Neural progenitor cell (in vitro differentiated cells): ENCODE measurements at regions not wholly inside any gene's neighbourhood (a gene's known extent, or its start where the extent isn't known, plus 50 kb on each side); places are given as distances from the start of the nearest gene placed in this dataset.

Experiments
- DNase-seq: peaks from one replicate; pipeline ENCODE4 v3.0.0-alpha.2; 2016; ENCODE audit warnings: low spot score
- H2AFZ ChIP-seq: fragments of 200-600 bp; sonication (generic); replicated peaks from 2 replicates; pipeline ENCODE4 v1.6.1; 2016; ENCODE audit warnings: antibody characterized with exemption
- H3F3A ChIP-seq: fragments of 200-600 bp; sonication (generic); 2 replicates; pipeline ENCODE4 v1.6.1; 2016; ENCODE audit warnings: antibody characterized with exemption, low read depth
- H3K27ac ChIP-seq: fragments of 200-600 bp; sonication (generic); 2 replicates; pipeline ENCODE4 v1.5.1; 2016; ENCODE audit warnings: mild to moderate bottlenecking
- H3K27me3 ChIP-seq: fragments of 200-600 bp; sonication (generic); 2 replicates; pipeline ENCODE4 v1.6.1; 2016; ENCODE audit warnings: mild to moderate bottlenecking, moderate library complexity
- H3K36me3 ChIP-seq: fragments of 200-600 bp; sonication (generic); 2 replicates; pipeline ENCODE4 v1.5.1; 2016
- H3K4me1 ChIP-seq: fragments of 200-600 bp; sonication (generic); 2 replicates; pipeline ENCODE4 v1.6.1; 2016; ENCODE audit warnings: mixed run types
- H3K4me2 ChIP-seq: fragments of 200-600 bp; sonication (generic); 2 replicates; pipeline ENCODE4 v1.6.1; 2016
- H3K4me3 ChIP-seq: fragments of 200-600 bp; sonication (generic); 2 replicates; pipeline ENCODE4 v1.5.1; 2016
- H3K79me2 ChIP-seq: fragments of 200-600 bp; sonication (generic); 2 replicates; pipeline ENCODE4 v1.6.1; 2016; ENCODE audit warnings: low read depth
- H3K9ac ChIP-seq: fragments of 200-600 bp; sonication (generic); 2 replicates; pipeline ENCODE4 v1.6.1; 2016
- H3K9me3 ChIP-seq: fragments of 200-600 bp; sonication (generic); 2 replicates; pipeline ENCODE4 v1.5.1; 2016; ENCODE audit warnings: low read depth
- H4K20me1 ChIP-seq: fragments of 200-600 bp; sonication (generic); 2 replicates; pipeline ENCODE4 v1.6.1; 2016; ENCODE audit warnings: low read depth
- H3K27ac Mint-ChIP-seq: 3 replicates; pipeline ENCODE4 v1.8.0; 2021; ENCODE audit warnings: mixed read lengths
- H3K27me3 Mint-ChIP-seq: 2 replicates; pipeline ENCODE4 v1.8.0; 2022; ENCODE audit warnings: low read depth, mild to moderate bottlenecking, inconsistent platforms, moderate library complexity, mixed read lengths; ENCODE audit not compliant: insufficient read depth
- H3K36me3 Mint-ChIP-seq: 3 replicates; pipeline ENCODE4 v1.8.0; 2021; ENCODE audit warnings: mixed read lengths
- H3K4me1 Mint-ChIP-seq: 3 replicates; pipeline ENCODE4 v1.8.0; 2021; ENCODE audit warnings: mixed read lengths
- H3K4me3 Mint-ChIP-seq: 3 replicates; pipeline ENCODE4 v1.8.0; 2021; ENCODE audit warnings: mild to moderate bottlenecking, moderate library complexity, mixed read lengths
- H3K9me3 Mint-ChIP-seq: 3 replicates; pipeline ENCODE4 v1.8.0; 2020; ENCODE audit warnings: mixed read lengths
- EZH2 ChIP-seq: fragments of 200-600 bp; sonication (generic); IDR thresholded peaks from 2 replicates; pipeline ENCODE4 v1.6.1; 2017; ENCODE audit warnings: antibody characterized with exemption, mild to moderate bottlenecking, moderate library complexity
- EZH2phosphoT487 ChIP-seq: fragments of 200-600 bp; sonication (generic); IDR thresholded peaks from 2 replicates; pipeline ENCODE4 v1.6.1; 2017; ENCODE audit warnings: antibody characterized with exemption
- TF ChIP-seq, protein P1 (sequence below): fragments of 200-600 bp; sonication (generic); IDR thresholded peaks from 2 replicates; pipeline ENCODE4 v1.5.1; 2017; ENCODE audit warnings: antibody characterized with exemption, mild to moderate bottlenecking

DNA sequence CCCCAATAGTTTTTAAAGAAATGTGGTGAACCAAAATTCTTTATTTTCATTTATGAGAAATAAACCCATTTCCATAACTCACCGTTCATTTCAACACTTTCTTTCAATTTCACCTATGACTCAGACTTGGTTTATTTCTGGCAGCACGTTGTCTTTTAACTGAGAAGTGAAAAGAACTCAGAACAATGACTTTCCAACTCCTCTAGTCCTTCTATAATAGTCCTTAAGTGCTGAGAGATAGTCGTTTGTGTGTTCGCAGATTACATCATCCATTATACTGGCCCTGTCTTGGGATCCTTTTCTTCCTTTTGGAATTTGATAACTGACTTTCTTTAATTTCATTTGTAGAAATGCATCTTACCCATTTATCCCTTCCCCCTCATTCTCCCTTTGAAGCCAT lies 113.6 kb downstream of the GLUD2 start:
- H3K27ac Mint-ChIP-seq, result peak overlapping the region; percentile 46
- no peaks in the 10 kb centered on the region for H3K36me3 Mint-ChIP-seq
- peaks cover 26% of the 10 kb centered on the region for H3K4me1 Mint-ChIP-seq
- H3K9me3 Mint-ChIP-seq, result no peaks in the 10 kb centered on the region
- DNase-seq, result no peak
- H3F3A ChIP-seq, result no peaks in the 10 kb centered on the region
- H3K9ac ChIP-seq, result no peak overlapping the region
- H3K9me3 ChIP-seq, result no peaks in the 10 kb centered on the region
- H3K4me3 ChIP-seq, result no peak overlapping the region
- no peaks in the 10 kb centered on the region for H3K27me3 Mint-ChIP-seq
- no peaks in the 10 kb centered on the region for H4K20me1 ChIP-seq
- H3K27ac ChIP-seq, result no peak overlapping the region
- H2AFZ ChIP-seq, result no peak overlapping the region
- TF ChIP-seq EZH2phosphoT487, result no peak
- TF ChIP-seq EZH2, result no peak
- TF ChIP-seq, protein P1, sequence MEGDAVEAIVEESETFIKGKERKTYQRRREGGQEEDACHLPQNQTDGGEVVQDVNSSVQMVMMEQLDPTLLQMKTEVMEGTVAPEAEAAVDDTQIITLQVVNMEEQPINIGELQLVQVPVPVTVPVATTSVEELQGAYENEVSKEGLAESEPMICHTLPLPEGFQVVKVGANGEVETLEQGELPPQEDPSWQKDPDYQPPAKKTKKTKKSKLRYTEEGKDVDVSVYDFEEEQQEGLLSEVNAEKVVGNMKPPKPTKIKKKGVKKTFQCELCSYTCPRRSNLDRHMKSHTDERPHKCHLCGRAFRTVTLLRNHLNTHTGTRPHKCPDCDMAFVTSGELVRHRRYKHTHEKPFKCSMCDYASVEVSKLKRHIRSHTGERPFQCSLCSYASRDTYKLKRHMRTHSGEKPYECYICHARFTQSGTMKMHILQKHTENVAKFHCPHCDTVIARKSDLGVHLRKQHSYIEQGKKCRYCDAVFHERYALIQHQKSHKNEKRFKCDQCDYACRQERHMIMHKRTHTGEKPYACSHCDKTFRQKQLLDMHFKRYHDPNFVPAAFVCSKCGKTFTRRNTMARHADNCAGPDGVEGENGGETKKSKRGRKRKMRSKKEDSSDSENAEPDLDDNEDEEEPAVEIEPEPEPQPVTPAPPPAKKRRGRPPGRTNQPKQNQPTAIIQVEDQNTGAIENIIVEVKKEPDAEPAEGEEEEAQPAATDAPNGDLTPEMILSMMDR, result no peak
- peaks cover 19% of the 10 kb centered on the region for H3K4me1 ChIP-seq
- no peak overlapping the region for H3K4me3 Mint-ChIP-seq
- H3K36me3 ChIP-seq, result no peaks in the 10 kb centered on the region
- H3K4me2 ChIP-seq, result no peak overlapping the region
- no peaks in the 10 kb centered on the region for H3K27me3 ChIP-seq
- no peaks in the 10 kb centered on the region for H3K79me2 ChIP-seq

DNA sequence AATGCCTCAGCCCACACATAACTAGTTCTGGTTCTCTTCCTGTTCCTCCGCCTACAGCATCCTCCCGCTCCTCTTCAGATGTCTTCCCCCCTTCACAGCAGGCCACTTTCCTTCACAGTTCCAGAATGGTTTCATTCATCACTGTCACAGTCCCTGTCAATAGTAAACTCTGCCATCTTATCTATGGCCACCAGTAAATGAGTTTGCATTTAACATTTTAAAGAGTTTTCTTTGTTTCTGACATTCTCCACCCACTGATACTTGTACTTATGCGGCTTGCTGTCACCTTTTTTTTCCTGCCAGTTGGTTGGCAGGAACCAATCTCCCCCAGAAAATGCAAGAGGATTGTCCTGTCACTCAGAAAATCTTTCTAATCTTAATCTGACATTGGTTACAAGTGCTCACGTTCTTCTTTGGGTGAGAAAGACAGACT lies 114.1 kb downstream of the GLUD2 start:
- H3K36me3 ChIP-seq, result no peaks in the 10 kb centered on the region
- Mint-ChIP-seq H3K27me3 (no peaks in the 10 kb centered on the region), H3K9me3 (no peaks in the 10 kb centered on the region), H3K27ac (no peak overlapping the region), H3K36me3 (no peaks in the 10 kb centered on the region), H3K4me3 (no peak overlapping the region), H3K4me1 (peaks cover 26% of the 10 kb centered on the region)
- no peaks in the 10 kb centered on the region for H4K20me1 ChIP-seq
- no peak overlapping the region for H3K4me3 ChIP-seq
- H3K27ac ChIP-seq, result no peak overlapping the region
- H2AFZ ChIP-seq, result no peak overlapping the region
- no peaks in the 10 kb centered on the region for H3K9me3 ChIP-seq
- H3F3A ChIP-seq, result no peaks in the 10 kb centered on the region
- no peaks in the 10 kb centered on the region for H3K79me2 ChIP-seq
- H3K4me2 ChIP-seq, result no peak overlapping the region
- TF ChIP-seq EZH2phosphoT487 (no peak), EZH2 (no peak)
- TF ChIP-seq, protein P1, result no peak
- H3K27me3 ChIP-seq, result no peaks in the 10 kb centered on the region
- peak; percentile 8 for DNase-seq
- H3K9ac ChIP-seq, result no peak overlapping the region
- H3K4me1 ChIP-seq, result peaks cover 19% of the 10 kb centered on the region

DNA sequence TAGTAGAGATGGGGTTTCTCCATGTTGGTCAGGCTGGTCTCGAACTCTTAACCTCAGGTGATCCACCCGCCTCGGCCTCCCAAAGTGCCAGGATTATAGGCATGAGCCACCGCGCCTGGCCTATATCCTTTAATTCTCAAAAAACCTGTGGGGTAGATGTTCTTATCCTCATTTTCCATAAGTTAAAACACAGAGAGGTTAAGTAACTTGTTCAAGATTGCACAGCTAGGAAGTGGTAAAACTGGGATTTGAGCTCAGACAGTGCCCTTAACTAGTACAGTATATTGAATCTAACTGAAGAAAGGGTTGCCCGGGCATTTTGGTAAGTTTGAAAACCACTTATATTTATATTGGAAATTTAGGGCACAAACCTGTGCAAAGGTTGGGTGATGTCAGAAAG lies 116.0 kb downstream of the GLUD2 start:
- Histone ChIP-seq H3K79me2 (no peaks in the 10 kb centered on the region), H3K27me3 (no peaks in the 10 kb centered on the region), H3K4me1 (peaks cover 16% of the 10 kb centered on the region), H2AFZ (no peak overlapping the region), H3K9me3 (no peaks in the 10 kb centered on the region), H3K36me3 (no peaks in the 10 kb centered on the region), H3F3A (no peaks in the 10 kb centered on the region), H3K27ac (no peak overlapping the region), H4K20me1 (no peaks in the 10 kb centered on the region), H3K4me2 (no peak overlapping the region), H3K9ac (no peak overlapping the region), H3K4me3 (no peak overlapping the region)
- Mint-ChIP-seq H3K27ac (no peak overlapping the region), H3K27me3 (no peaks in the 10 kb centered on the region), H3K9me3 (no peaks in the 10 kb centered on the region), H3K4me3 (no peak overlapping the region), H3K4me1 (peaks cover 23% of the 10 kb centered on the region), H3K36me3 (no peaks in the 10 kb centered on the region)
- TF ChIP-seq, protein P1, result no peak
- no peak for TF ChIP-seq EZH2phosphoT487
- no peak for TF ChIP-seq EZH2
- DNase-seq, result no peak
